Panc1 (cell line): ENCODE measurements at regions not wholly inside any gene's neighbourhood (a gene's known extent, or its start where the extent isn't known, plus 50 kb on each side); places are given as distances from the start of the nearest gene placed in this dataset.

Source experiments
- ATAC-seq: fragments of 200-7000 bp; cut with Tn5 transposase; 2 replicates; pipeline ENCODE4 v1.9.1; 2020; ENCODE audit warnings: mild to moderate bottlenecking, moderate library complexity
- BruUV-seq: library from RNA; stranded (reverse); fragments of 400-500 nt; replicated peaks from 2 replicates; lab custom pipeline; 2021; lab: Mats Ljungman, UMichigan
- CTCF ChIA-PET: fragments of 300-600 bp; sonication (Branson Sonifier 250); formaldehyde crosslinking; loops from one replicate; lab custom pipeline; 2022; ENCODE audit warnings: antibody characterized with exemption; lab: Charles Lee
- POLR2A ChIA-PET: fragments of 300-600 bp; sonication (Branson Sonifier 250); formaldehyde crosslinking; loops from one replicate; lab custom pipeline; 2022; ENCODE audit warnings: antibody characterized with exemption; lab: Charles Lee
- DNase-seq: peaks from one replicate; pipeline ENCODE4 v3.0.0-alpha.2; 2010; ENCODE audit warnings: low read depth, low spot score
- H3K27ac ChIP-seq: 2 replicates; pipeline ENCODE4 v1.5.1; 2011; ENCODE audit warnings: mild to moderate bottlenecking, low read length, inconsistent platforms
- H3K27me3 ChIP-seq: fragments of 200-500 bp; sonication (Bioruptor generic); 2 replicates; pipeline ENCODE4 v1.6.0; 2014; ENCODE audit warnings: low read length, inconsistent platforms; ENCODE audit not compliant: control insufficient read depth, insufficient read depth
- H3K36me3 ChIP-seq: fragments of 200-500 bp; sonication (Bioruptor generic); 2 replicates; pipeline ENCODE4 v1.5.1; 2014; ENCODE audit warnings: inconsistent platforms, mild to moderate bottlenecking, low read length, moderate library complexity; ENCODE audit not compliant: control insufficient read depth, insufficient read depth
- H3K4me1 ChIP-seq: 2 replicates; pipeline ENCODE4 v1.5.1; 2011; ENCODE audit warnings: inconsistent platforms, mild to moderate bottlenecking, low read length, moderate library complexity; ENCODE audit not compliant: control insufficient read depth, insufficient read depth
- H3K4me3 ChIP-seq, 2 experiments: 2 replicates each; pipeline ENCODE4 v1.5.1; 2011 to 2012; ENCODE audit warnings: low read depth in 2 of 2, low read length in 2 of 2, mild to moderate bottlenecking in 2 of 2, inconsistent platforms in 1 of 2, moderate library complexity in 1 of 2
- H3K9me3 ChIP-seq: fragments of 200-500 bp; sonication (Bioruptor generic); 2 replicates; pipeline ENCODE4 v1.5.1; 2014; ENCODE audit warnings: low read depth, mild to moderate bottlenecking, inconsistent platforms, low read length, moderate library complexity; ENCODE audit not compliant: control insufficient read depth, insufficient read depth
- CTCF ChIP-seq: fragments of 450-650 bp; IDR thresholded peaks from 2 replicates; pipeline ENCODE4 v1.5.1; 2017; ENCODE audit warnings: mild to moderate bottlenecking
- POLR2AphosphoS5 ChIP-seq: IDR thresholded peaks from 2 replicates; pipeline ENCODE4 v1.6.1; 2012; ENCODE audit warnings: mild to moderate bottlenecking, low read depth, low read length, moderate library complexity
- SIN3A ChIP-seq: IDR thresholded peaks from 2 replicates; pipeline ENCODE4 v1.6.1; 2012; ENCODE audit warnings: low read depth, mild to moderate bottlenecking, low read length, moderate library complexity, borderline replicate concordance; ENCODE audit not compliant: insufficient read depth
- TCF7L2 ChIP-seq: IDR thresholded peaks from 2 replicates; pipeline ENCODE4 v1.6.1; 2011; ENCODE audit warnings: mild to moderate bottlenecking, low read depth, low read length, inconsistent platforms
- in situ Hi-C: cut with HindIII; loops from 2 replicates; pipeline ENCODE4 v1.10.0; 2016; ENCODE audit warnings: low sequenced_read_pairs, low pct_unique_long_range_greater_than_20kb
- intact Hi-C: fragments of 100-400 bp; cut with micrococcal nuclease; formaldehyde crosslinking; loops from one replicate; pipeline ENCODE4 v1.10.0; 2022; ENCODE audit not compliant: unreplicated experiment
- TF ChIP-seq, protein P1 (sequence below), 2 experiments: IDR thresholded peaks; 2 replicates each; pipeline ENCODE4 v1.6.1; 2011 to 2012; ENCODE audit warnings: low read depth in 2 of 2, control low read depth in 1 of 2, low read length in 1 of 2, mild to moderate bottlenecking in 1 of 2, moderate library complexity in 1 of 2; ENCODE audit not compliant: insufficient read depth in 1 of 2

DNA sequence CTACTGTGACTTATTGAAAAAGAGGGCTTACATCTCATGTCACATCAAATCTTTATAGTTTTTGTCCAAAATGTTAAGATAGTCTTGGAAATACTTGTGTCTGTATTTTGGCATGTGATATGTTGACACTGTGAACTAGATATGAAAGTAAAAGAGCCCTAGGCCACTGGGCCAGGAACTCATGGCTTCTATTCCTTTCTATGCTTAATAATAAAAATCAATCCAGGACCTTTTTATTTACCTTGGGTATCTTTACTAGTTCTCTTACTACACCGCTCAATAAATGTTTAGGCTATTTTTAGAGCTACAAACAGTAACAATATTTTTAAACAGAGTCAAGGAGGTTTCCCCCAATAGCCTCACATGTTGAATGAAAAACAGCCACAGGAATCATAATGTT, 348.6 kb upstream of the SLC24A2 start:
- Histone ChIP-seq H3K4me3 (no peak overlapping the region), H3K4me1 (no peaks in the 10 kb centered on the region), H3K9me3 (no peaks in the 10 kb centered on the region), H3K36me3 (no peaks in the 10 kb centered on the region), H3K27ac (no peak overlapping the region), H3K27me3 (no peaks in the 10 kb centered on the region)
- ATAC-seq (no peak), DNase-seq (no peak)
- ChIA-PET CTCF (no interaction called here), POLR2A (no interaction called here)
- intact Hi-C loops: no loop called here
- no TSS peak for BruUV-seq
- TF ChIP-seq CTCF (no peak), SIN3A (no peak), TCF7L2 (no peak)
- TF ChIP-seq, protein P1, sequence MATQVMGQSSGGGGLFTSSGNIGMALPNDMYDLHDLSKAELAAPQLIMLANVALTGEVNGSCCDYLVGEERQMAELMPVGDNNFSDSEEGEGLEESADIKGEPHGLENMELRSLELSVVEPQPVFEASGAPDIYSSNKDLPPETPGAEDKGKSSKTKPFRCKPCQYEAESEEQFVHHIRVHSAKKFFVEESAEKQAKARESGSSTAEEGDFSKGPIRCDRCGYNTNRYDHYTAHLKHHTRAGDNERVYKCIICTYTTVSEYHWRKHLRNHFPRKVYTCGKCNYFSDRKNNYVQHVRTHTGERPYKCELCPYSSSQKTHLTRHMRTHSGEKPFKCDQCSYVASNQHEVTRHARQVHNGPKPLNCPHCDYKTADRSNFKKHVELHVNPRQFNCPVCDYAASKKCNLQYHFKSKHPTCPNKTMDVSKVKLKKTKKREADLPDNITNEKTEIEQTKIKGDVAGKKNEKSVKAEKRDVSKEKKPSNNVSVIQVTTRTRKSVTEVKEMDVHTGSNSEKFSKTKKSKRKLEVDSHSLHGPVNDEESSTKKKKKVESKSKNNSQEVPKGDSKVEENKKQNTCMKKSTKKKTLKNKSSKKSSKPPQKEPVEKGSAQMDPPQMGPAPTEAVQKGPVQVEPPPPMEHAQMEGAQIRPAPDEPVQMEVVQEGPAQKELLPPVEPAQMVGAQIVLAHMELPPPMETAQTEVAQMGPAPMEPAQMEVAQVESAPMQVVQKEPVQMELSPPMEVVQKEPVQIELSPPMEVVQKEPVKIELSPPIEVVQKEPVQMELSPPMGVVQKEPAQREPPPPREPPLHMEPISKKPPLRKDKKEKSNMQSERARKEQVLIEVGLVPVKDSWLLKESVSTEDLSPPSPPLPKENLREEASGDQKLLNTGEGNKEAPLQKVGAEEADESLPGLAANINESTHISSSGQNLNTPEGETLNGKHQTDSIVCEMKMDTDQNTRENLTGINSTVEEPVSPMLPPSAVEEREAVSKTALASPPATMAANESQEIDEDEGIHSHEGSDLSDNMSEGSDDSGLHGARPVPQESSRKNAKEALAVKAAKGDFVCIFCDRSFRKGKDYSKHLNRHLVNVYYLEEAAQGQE (IDR thresholded peaks at IDR 0.05; ENCODE audit: insufficient read depth in 1 of 2, low read depth in 2 of 2, low read length in 1 of 2): no peak
- in situ Hi-C loops: no loop called here

DNA sequence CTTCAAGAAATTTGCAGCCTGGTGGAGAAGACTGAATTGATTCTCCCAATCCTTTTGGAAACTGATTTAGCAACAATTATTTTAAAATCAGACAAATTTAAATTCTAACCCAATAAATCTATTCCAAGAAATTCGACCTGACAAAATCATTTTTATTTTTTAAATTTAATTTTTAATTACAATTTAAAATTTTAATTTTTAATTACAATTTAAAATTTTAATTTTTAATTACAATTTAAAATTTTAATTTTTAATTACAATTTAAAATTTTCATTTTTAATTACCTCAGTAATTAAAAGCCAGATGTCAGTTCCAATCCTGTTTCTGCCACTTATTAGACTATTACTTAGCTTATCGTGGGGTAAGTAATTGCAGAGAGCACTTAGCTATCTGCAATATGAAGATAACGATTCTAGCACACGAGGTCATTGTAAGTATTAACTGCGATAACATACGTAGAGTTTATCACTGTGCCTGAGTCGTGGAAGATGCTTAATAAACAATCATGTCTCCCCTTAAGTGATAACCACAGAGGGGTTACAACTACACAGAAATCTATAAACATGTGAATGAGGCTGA, 346.4 kb upstream of the SLC24A2 start:
- Histone ChIP-seq H3K27me3 (no peaks in the 10 kb centered on the region), H3K36me3 (no peaks in the 10 kb centered on the region), H3K9me3 (no peaks in the 10 kb centered on the region), H3K4me1 (no peaks in the 10 kb centered on the region), H3K4me3 (no peak overlapping the region), H3K27ac (no peak overlapping the region)
- TF ChIP-seq, protein P1 (IDR thresholded peaks at IDR 0.05; ENCODE audit: insufficient read depth in 1 of 2, low read depth in 2 of 2, low read length in 1 of 2): no peak
- TF ChIP-seq POLR2AphosphoS5: no peak
- TF ChIP-seq SIN3A: no peak
- no peak for TF ChIP-seq TCF7L2
- no peak for TF ChIP-seq CTCF
- in situ Hi-C loops: no loop called here
- ChIA-PET POLR2A (no interaction called here), CTCF (no interaction called here)
- ATAC-seq (no peak), DNase-seq (no peak)
- no TSS peak for BruUV-seq
- intact Hi-C loops: no loop called here
